ENCODE measurements at regions not wholly inside any gene's neighbourhood (a gene's known extent, or its start where the extent isn't known, plus 50 kb on each side); places are given as distances from the start of the nearest gene placed in this dataset.
"Not testable (repeated sequence)": the region's sequence is repeated elsewhere in the genome, so short reads cannot be mapped to it uniquely, and the experiment has no call there.

DNA sequence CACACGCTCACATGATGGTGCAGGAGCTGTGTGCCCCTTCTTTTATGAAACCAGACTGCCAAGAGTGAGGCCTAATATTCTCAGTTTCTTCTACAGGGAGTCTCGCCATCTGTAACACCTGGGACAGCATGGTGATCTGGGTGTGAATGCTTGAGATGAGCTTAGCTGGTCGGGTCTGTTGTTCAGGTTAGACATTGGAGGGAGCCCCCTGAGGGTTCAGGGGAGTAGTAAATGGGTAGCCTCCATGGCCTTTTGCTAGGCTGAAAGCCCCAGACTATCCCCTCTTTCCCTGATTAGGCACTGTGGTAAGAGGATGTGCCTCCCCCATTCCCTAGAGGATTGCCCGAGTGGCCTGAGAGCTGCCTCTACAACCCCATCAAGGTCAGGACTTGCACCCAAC, 1916.1 kb downstream of the PCDH9 start:
- no peak for DNase-seq

DNA sequence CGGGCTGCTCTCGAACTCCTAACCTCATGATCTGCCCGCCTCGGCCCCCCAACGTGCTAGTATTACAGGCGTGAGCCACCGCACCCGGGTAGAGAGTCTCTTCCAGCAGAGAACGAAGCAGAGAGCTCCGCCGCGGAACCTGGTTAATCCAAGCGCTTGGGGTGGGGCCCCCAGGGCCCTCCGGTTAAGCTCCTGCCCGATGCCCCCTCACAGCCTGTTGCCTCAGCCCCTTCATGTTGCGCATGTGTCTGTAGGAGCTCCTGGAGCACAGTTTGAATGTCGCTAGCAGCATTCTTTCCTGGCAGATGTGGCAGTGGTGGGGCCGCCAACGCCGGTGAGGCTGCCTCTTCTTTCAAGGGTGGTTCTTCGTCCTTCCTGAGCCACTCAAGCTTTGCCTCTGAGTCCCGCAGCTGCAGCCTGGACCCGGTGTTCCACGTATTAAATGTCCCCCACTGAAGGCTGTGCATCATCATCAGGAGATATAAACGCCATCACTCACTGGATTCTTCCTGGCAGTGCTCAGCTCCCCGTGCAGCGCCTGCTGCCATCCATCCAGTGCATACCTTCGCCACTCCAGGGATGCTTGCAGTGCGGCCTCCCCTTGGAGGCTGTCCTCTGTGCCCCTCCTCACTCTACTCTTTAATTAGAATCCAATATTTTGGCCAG, 1919.3 kb downstream of the PCDH9 start:
- no peak for DNase-seq

DNA sequence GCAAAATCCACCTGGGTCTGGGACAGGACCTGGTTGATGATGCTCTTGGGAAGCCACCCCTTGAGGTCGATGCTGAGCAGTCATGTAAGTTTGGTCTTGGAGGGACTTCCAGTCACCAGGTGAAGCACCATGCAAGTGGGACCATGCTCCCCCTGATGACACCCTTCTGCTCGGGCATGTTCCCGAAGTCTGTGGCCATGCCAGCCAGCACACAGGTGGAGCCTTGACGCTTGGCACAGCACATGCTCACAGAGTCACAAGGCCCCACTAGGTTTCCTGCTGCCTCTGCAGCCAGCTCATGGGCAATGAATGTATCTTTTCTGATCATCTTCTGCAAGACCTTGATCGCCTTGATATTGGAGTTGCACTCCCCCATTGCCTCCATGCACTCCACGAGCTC, 1920.2 kb downstream of the PCDH9 start:
- DNase-seq = no peak

DNA sequence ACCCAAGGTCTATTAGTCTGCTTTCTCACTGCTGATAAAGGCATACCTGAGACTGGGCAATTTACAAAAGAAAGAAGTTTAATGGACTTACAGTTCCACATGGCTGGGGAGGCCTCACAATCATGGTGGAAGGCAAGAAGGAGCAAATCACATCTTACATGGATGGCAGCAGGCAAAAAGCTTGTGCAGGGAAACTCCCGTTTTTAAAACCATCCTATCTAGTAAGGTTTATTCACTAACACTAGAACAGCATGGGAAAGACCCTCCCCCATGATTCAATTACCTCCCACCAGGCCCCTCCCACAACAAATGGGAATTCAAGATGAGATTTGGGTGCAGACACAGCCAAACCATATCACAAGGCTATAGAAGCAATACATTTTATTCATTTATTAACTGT, 1921.4 kb downstream of the PCDH9 start:
- DNase-seq = not testable (repeated sequence)

DNA sequence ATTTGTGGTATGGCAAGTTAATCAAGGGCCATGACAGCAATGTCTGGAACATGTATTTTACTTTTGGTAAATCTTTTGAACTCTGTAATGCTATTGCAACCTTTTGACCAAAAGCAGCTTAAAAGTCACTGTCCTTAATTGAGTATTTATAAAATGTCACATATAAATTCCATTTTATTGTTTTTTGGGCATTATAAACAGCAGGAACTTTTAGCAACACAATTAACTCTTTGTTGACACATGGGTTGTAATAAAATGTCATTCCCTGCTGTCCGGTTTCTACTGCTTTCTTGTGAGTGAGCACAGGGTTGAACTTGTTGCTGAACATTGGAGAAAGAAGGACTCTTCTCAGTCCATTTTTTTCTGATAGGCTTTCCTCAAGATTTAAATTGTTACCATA, 1923.1 kb downstream of the PCDH9 start:
- DNase-seq = no peak

DNA sequence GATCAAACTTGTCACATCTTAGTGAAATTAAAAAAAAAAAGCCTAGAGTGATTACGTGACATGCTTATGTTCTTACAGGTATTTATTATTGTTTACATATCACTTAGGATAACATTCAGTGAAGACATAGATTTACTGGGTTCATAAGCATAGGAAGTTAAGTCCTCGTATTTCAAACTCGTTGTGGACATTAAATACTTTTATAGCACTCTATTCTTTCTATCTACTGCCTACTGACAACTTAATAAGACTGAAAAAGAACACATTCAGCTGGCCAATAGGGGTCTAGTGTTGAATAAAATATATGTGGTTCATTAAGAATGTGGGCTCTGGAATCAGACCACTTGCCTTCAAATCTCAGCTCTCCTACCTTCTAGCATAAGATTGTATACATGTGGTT, 1927.4 kb downstream of the PCDH9 start:
- no peak for DNase-seq

DNA sequence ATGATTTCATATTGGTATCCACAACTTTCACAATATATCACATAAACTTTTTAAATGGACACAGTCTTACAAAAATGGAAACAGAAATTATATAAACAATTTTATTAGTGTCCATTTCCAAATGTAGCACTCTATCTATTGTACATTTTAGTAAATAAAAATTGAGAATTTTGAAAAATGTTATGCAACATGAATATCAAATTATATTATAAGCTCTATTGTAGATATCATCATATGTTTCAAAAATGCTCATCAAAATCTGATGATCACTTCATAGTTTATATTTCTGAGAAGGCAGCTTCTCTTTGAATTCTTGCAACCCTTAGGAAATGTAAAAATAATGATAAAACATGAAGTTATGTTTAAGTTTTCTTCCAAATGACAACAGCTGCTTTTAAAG, 1928.6 kb downstream of the PCDH9 start:
- DNase-seq = no peak

DNA sequence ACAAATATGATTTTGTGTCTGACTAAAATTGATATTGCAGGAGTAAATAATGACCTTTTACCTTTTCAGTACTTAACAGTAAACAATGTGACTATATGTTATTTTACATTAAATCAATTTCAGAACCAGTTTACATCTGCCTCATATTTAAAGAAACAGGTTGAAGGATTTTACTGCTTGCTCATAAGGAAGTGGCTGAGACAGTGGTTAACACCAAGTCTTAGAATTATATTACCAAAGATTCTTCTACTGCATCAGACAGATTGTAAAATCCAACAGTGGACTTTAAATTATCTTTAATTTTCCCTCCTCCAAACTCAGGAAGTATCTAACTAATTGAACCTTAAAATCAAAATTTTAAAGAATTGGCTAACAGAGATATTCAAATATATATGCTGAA, 1929.9 kb downstream of the PCDH9 start:
- DNase-seq = no peak

DNA sequence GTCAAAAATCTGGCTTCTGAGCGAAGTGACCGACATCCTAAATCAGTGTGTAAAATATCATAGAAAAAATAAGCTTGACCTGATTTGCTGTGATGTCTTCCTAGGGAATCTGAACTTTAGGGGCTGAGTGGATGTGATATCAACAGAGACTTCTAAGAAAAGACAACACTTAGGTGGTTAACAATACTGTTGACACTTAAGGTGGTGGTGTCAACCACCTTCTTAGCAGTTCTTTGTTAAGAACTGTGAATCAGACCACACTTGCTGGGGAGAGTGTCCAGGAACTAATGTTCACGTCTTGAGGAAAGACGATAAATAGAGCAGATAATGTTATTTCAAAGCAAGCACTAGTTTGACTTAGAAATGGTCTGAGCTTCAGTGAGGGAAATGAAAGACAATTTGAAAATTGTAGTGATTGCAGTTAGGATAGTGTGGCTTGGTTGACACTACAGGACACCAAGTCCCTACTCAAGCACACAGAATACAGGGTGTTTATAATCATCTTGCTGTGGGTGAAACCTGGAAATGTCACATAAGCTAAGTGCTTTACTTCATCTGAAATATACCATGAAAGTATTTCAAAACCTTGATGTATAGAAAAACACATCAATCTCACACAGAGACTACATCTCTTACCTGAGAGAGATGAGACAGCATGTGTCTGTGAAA, 1936.5 kb downstream of the PCDH9 start:
- no peak for DNase-seq

DNA sequence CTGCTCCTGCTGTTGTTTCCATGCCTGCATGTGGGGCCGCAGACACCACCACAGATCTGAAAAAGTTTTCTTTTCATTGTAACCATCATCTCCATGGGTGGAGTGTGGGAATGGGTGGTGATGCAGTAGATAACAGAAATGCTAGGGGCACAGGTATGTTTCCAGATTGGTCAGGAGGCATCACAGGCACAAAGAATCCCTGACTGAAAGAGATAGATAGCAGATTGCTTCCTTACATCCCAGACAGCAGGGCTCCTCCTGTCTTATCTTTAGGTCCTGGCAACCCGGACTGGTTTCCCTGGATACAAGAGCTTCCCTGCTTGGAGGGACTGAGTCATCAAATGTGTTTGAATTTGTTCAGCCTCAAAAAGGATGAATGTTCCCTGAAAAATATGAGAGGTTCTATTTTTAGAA, 1937.6 kb downstream of the PCDH9 start:
- peak in 13 of 56 donors; percentile 1 to 45 (median 14) for DNase-seq

DNA sequence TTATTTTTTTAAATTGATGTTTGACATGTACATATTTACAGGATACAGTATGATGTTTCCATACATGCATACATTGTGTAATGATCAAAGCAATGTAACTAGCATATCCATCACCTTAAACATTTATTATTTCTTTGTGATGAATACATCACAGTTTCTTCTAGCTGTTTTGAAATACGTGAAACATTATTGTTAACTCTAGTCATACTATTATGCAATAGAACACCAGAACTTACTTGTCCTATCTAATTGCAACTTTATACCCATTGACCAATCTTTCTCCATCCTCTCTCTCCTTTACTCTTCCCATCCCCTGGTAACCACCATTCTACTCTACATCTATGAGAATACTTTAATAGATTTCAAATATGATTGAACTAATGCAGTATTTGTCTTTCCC, 1942.7 kb downstream of the PCDH9 start:
- DNase-seq = no peak

DNA sequence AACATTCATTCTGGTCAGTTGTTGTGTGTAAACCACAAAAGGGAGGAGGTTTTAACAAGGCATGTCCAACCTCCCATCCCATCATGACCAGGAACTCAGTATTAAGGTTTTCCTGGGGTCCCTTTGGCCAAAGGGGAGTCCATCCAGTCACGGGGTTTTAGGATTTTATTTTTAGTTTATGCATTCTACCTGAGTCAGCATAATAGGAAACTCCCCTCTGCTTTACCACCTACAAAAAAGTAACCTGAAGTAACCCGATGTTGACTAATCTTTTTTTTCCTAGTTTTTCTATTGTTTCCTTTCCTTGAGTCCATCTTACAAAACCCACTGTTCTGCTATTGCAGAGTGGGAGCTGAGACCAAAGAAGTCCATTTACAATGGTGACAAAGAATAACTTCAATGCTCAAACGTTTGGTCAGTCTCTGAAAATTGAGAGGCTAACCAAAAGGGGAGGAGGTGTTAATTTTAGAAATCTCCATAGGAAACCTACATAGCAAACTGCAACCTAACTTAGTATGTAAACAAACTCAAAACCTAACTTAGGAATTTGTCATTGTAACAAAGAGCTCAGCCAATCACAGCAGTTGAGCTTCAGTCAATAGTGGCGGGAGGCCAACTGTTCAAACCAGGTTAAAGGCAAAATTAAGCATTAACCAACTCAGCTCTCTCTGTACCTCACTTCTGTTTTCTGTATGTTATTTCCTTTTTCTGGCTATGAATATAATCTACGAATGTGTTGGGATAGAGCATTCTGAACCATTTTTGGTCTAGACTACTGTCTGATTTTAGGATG, 1954.1 kb downstream of the PCDH9 start:
- DNase-seq = no peak

DNA sequence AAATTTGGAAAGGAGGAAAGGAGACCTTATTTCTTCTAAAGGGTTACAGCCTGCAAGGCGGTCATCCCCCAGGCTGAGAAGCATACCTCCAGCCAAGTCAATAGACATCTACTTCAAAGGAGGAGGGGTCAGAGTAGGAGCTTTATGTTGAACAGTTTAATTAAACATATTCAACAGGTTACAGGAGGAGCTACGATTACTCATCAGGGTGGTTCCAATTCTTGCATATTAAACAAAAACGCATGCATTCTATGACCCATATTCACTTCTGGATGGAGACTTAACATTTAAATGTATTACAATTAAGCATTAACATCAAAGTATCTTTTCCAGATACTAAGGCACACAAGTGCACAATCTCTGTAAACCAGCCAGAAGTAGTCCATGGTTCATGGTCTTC, 1955.0 kb downstream of the PCDH9 start:
- DNase-seq = no peak

DNA sequence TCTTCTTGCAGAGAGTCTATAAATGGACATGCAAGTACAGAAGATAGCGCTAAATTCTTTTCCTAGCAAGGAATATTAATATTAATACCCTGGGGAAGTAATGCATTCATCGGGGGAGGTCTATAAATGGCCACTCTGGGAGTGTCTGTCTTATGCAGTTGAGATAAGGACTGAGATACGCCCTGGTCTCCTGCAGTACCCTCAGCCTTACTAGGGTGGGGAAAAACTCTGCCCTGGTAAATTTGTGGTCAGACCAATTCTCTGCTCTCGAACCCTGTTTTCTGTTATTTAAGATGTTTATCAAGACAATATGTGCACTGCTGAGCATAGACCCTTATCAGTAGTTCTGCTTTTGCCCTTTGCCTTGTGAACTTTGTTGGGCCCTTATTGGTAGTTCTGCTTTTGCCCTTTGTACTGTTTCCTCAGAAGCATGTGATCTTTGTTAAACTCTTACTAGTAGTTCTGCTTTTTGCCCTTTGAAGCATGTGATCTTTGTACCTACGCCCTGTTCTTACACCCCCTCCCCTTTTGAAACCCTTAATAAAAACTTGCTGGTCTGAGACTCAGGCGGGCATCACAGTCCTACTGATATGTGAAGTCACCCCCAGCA, 1956.2 kb downstream of the PCDH9 start:
- not testable (repeated sequence) for DNase-seq

DNA sequence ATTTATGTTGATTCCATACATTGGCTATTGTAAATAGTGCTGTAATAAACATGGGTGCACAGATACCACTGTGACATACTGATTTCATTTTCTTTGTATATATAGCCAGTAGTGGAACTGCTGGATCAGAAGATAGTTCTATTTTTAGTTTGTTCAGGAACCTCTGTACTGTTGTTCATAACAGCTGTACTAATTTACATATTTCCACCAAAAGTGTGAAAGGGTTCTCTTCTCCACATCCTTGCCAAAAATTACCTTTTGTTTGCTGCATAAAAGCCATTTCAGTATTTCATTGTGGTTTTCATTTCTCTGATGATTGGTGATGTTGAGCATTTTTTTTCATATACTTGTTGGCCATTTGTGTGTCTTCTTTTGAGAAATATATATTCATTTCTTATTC, 1962.1 kb downstream of the PCDH9 start:
- no peak for DNase-seq

DNA sequence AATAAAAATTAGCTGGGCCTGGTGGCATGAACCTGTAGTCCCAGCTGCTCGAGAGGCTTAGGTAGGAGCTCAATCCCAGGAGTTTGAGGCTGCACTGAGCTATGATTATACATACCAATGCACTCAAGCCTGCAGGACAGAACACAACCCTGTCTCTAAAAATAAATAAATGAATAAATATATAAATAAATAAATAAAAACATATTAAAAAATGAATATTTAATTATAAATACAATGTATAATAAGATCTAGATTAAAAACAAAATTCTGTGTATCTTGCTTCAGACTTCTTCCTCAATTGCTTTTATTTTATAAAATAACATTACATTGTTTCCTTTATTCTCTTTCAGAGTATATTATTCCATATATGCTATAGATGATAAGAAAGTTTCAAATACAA, 1964.1 kb downstream of the PCDH9 start:
- no peak for DNase-seq

DNA sequence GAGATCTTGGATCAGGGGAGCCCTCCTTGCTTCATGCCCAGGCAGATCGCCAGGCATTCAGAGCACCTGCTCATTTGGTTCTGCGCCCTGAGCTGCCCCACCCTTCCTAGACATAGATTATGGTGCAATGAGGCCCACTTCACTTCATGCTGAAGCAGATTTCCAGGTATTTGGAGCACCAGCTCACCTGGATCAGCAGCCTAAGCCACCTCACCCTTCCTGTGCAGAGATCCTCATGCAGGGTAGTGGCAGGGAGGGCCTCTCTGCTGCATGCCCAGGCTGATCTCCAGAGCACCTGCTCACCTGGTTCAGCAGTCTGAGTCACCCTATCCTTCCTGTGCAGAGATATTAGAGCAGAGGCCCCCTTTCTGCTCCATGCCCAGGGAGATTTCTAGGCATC, 1966.1 kb downstream of the PCDH9 start:
- no peak for DNase-seq

DNA sequence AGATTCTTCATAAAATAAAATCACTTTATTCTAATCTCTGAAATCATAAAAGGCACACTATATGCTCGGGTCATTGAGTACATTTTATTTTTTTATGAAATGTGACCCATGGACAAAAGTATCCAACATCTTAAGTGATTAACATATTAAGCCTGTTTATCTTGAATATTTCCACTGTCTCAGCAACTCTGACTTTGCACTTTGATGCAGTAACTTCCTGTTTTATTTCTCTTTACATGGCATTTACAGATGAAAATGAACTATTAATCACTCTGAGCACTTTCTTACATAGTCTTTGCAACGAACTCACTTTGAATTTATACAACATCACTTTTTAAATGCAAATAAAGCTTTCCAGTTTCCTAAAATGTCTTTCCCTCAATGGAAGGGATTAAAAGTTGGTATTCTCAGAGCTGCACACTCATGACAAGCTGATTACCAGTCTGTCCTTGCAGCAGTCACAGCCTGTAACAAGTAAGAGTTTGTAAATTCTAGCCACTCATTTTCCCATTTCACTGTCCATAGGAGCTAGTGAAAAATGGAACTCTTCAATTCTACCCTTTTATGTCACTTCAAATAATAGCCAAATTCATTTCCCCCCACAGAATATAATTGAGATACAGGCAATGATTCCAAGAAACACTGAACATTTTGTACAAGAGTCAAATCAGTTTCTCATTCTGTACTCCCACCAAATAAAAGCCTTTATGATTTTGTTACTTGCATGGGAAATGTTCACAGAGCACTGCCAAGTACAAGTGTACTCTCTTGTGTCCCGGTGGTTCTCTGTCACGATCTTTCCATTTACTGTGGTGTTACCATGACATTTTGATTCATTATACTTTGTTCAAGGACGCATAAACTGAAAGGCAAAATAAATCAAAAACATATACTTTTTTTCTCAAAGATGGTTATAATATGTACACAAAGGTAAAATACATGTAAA, 1968.9 kb downstream of the PCDH9 start:
- DNase-seq = no peak

DNA sequence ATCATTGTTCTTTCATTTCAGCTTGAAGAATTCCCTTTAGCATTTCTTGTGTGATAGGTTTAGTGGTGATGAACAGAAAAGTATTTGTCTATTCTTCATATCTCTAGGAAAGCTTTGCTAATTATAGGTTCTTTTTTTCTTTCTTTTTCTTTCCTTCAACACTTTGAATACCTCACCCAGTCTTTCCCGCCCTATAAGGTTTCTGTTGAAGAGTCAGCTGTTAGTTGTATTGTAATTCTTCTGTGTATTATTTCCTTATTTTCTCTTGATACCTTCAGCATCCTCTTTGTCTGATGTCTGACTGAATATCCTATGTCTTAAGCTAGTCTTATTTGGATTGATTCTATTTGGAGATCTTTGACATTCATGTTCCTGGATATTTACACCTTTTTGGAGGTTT, 1989.4 kb downstream of the PCDH9 start:
- DNase-seq = no peak

DNA sequence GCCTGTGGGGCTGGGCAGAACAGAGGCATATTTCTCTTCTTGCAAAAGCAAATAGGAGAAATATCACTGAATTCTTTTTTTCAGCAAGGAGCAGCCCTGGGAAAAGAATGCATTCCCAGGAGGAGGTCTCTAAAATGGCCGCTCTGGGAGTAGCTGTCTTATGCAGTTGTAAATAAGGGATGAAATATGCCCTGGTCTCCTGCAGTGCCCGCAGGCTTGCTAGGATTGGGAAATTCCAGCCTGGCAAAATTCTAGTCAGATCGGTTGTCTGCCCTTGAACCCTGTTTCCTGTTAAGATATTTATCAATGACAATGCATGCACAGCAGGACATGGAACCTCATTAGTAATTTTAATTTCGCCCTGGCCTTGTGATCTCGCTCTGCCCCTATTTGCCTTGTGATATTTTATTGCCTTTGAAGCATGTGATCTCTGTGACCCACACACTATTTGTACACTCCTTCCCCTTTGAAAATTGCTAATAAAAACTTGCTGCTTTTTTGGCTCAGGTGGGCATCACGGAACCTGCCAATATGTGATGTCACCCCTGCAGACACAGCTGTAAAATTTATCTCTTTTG, 1993.2 kb downstream of the PCDH9 start:
- no peak for DNase-seq

Data from nucleus accumbens (tissue), 56 donors.